HG02852 (cell line): ENCODE measurements at regions not wholly inside any gene's neighbourhood (a gene's known extent, or its start where the extent isn't known, plus 50 kb on each side); places are given as distances from the start of the nearest gene placed in this dataset.
A peak's percentile ranks its signal among the peaks of the same experiment; 100 is the strongest.
"Not testable (repeated sequence)": the region's sequence is repeated elsewhere in the genome, so short reads cannot be mapped to it uniquely, and the experiment has no call there.

ENCODE experiments used
- ATAC-seq: cut with Tn5 transposase; IDR thresholded peaks from one replicate; pipeline ENCODE4 v1.9.1; 2021; ENCODE audit warnings: mild to moderate bottlenecking, moderate library complexity; ENCODE audit not compliant: unreplicated experiment

DNA sequence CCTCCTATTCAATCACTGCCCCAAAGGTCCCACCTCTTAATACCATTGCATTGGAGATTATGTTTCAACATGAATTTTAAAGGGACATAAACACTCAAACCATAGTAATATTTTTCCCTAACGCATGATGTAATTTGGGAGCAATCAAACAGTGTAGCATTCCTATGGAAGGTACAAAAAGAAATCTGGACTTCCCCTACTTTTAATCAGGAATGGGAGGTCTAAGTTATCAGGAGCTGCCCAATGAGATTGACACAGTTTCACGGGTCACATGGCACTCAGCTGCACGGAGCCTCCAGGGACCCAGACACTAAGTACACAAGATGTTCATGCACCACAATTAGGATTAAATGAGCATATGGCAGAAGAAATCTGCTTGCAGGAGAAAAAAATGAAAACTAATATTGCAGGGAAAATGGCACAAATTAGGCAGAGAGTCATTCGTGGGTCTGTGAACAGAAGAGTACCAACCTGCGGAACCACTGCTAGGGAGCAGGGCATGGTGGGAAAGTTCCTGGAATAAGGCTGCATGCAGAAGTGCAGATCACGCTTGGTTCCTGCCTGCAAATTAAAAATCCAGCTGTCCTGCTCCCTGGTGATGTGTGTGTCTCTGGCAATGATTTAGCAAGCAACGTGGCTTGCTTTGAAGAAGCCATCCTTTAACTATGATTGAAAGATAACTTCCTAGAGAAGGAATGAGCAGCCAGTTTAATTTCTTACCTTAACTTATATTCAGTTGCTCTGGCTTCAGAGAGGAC, 326.6 kb upstream of the ID2 start:
- ATAC-seq: no peak

DNA sequence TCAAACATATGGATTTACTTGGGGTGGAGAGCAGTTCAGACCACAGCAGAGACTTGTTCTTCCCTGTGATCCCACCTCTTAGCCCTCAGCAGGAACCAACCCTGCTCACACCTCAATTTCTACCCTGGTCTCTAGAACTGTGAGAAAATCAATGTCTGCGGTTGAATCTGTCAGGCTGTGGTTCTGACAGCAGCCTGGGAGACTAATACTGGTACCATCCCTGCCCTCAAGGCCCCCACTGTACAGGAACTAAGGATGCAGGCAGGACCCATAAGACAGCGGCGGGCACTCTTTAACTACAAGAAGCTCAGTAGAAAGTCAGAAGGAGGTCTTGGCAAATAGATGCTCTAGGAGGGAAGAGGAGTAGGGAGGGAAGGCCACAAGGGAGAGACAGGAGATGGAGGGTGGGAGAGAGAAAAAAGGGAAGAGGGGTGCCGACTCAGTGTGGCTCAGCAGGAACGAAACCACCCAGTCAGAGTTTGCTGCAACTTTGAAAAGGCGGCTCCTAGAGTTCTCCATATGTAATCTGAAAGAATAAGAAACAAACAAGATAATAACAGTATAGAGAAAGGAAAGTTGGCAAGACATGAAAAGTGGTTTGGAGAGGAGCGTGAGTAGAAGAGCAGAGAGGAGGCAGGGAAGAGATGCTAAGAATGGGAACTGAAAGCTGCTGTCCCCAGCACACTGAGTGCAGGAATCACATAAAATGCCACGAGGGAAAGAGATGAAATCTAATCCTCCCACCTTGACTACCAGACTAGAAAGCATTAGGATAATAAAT, 323.9 kb upstream of the ID2 start:
- no peak for ATAC-seq

DNA sequence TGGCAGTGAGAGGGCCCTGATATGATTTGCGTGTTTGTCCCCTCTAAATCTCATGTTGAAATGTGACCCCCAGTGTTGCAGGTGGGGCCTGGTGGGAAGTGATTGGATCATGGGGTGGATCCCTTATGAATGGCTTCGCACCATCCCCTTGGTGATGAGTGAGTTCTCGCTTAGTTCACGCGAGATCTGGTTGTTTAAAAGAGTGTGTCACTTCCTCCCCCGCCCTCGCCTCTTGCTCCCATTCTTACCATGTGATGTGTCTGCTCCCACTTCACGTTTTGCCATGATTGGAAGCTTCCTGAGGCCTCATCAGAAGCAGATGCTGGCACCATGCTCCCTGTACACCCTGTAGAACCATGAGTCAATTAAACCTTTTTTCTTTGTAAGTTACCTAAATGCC, 319.9 kb upstream of the ID2 start:
- no peak for ATAC-seq

DNA sequence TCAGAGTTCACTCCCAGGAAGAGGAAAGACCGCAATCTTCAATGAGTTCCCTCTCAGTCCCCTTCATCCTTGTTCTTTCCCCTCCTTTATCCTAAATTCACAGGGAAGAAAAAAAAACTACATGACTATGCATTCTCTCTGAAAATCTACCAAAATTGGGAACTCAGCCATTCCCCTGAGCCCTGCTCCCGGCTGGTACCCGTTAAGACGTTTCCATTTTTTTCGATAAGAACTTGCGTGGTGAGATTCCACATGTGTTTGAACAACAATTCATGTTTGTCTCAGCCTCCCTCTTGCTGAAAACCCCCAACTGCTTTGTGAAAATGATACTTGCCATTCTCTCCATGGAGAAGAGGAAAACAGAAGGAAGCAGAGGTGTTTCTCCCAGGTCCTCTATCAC, 318.7 kb upstream of the ID2 start:
- no peak for ATAC-seq

DNA sequence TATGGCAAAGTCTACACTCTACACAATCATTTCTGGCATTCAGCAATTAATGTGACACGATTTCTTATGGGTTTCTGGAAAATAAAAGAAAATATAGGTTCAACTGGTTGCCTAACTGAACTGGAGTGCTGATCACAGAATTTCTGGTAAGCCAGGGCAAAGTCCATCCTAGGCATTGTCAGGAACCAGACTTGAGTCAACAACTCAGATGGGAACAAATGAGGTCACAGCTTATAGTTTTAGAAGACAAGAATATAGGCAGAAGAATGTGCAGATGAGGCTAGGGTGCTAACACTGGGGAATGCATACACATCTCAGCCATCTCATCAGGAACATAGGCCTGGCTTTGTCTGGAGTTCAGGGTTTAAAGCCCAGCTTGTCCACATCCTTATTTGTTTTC, 317.2 kb upstream of the ID2 start:
- ATAC-seq: no peak

DNA sequence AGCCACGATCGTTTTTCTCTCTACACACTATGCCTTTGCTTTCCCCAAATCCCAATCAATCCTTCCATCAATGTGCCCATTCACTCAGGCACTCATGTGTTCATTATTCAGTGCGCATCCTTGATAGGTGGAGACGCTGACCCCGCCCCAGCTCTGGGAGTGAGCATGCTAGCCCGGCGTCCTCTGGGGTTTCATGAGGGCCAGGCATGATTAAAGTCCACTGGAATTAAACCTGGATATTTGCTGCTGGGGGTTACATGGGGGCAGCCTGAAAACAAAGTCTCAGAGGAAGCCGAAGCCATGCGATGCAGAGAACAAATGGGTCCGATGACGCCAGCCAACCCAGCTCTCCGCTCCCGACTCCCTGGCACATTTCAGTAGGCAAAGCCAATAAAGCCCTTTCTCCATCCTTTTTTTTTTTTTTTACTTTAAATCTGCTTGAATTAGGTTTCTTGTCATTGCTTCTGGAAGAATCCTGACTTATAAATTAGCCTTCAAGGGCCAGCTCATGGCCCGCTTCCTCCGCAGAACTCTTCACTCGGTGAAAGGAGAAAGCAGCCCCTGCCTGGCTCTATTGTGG, 316.4 kb upstream of the ID2 start:
- ATAC-seq: no peak

DNA sequence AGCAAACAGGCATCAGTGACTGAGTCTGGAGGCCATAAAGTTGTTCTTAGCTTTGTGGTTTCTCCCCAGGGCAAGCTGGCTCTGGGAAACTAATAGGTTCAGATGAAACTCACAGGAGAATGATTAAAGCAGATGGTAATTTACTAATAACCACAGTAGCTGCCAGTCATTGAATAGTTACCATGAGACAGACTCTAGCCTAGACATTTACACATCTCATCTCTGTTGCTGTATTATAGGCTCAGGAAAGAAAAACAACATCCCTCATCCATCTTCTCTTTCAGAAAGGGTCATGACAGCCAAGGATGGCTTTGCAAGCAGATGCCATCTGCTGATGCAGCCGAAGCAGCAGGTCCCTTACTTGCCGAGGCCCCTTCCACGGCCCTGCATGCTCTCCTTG, 314.0 kb upstream of the ID2 start:
- ATAC-seq: no peak

DNA sequence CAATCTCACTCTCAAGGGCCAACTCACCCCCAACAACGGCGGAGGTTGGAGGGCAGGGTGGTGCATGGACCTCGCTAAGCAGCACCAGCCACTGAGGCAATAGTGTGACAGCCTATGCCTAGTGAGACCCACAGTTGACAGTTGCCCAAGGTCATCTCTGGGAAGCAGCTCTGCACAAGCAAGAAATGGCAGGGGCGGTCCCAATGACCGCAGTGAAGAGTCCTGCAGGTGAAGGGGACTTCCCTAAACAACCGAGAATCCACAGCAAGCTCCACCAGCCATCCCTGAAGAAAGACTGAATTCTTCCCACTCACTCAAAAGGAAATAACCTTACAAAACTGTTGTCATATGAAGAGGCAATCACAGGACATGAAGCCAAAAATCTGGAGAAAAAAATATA, 313.4 kb upstream of the ID2 start:
- peak; percentile 93 for ATAC-seq

DNA sequence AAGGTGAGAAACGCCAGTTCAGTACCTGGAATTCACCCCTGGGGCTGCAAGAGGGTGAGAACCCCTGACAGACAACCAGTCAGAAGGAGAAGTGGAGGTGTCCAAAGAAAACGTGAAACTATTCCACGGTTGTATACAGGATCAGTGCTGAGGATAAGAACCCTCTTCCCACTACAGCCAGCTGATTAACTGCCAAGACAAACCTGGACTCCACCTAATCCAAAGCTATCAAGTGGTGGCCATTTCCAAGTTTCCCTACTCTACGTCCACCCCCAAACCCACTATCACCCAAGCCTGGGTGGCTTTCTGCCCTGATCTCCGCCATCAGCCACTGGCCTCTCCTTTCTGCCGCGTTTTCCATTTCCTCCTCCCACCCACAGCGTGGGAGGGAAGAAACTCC, 312.3 kb upstream of the ID2 start:
- ATAC-seq: no peak

DNA sequence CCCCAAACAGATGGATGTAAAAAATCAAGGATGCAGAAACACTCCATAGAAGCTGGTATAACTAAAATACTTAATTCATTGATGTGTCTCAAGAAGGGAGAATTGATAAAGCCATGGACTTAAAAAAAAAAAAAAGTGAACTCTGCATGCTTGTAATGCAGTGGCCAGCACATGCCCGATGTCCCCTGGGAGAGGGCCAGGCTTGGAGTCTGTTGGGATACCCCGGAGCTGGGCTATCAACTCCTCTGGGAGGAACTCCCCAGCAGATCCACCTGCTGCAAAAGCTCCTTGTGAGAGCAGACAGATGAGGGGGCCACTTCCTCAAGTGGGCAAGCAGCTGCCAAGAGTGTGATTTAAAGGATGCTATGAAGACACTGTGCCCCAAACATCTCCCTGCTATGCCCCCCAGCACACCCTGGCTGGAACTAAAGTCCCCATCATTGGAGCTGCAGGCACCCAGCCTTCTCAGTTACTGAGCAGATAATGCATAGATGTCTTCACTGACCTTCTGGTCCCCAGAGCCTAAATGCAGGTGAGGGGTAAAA, 311.5 kb upstream of the ID2 start:
- no peak for ATAC-seq

DNA sequence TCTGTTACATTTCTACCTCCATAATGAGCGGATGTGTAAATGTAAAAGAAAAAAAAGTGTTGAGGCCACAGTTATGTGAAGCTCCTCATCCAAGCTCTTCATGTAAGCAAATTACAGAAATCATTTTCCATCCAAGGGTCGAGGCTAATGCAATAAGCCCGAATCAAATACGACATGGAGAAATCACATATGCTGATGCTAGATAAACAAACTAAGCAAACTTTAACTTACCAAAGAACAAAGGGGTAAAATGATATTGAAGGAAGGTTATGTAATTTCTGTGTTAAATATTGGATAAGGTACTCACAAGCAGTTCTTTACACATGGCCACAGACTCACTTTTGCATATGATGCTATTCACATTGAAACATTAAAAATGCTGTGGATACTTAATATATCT, 310.2 kb upstream of the ID2 start:
- no peak for ATAC-seq

DNA sequence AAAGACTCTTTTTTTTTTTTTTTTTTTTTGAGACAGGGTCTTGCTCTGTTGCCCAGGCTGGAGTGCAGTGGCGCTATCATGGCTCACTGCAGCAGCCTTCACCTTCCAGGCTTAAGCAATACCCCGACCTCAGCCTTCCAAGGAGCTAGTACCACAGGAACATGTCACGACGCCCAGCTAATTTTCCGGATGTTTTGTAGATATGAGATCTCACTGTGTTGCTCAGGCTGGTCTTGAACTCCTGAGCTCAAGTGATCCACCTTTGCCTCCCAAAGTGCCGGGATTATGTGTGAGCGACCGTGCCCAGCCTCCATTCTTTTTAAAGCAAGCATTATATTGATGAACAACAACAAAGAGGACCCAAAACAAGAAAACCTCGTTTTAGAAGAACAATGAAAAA, 307.1 kb upstream of the ID2 start:
- no peak for ATAC-seq

DNA sequence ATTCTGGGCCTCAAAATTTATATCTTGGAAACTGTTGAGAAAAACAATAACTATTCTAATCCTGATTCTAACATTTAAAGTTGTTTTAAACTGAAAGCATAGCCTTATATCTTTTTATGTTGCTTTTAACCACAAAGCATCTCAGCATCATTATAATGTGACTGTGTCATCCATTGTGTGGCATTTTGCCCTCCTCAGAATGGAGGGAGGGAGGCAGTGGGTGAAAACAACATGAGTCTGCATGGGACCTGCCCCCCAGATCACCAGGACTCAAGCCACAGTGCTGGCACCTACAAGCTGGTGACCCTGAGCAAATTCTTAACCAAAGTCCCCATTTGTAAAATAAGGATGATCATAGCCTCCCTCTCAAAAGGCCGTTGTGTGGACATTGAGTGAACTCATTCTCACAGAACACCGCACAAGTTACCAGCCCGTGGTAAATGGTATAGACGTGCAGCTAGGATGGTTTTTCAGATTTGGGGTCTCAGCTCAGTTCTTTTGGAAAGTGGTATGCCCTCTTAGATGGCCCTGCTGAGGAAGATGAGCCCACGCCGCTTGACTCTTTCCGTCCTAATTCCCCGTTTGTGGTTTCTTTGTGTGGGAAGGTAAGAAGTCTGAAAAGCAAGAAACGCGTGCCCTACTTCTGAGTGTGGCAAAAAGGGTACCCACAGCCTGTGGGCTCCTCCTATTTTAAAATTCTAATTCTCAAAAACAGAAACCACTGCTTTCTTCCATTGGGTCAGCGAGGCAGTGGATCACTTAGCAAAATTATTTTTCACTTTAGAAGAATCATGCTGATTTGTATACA, 305.0 kb upstream of the ID2 start:
- no peak for ATAC-seq

DNA sequence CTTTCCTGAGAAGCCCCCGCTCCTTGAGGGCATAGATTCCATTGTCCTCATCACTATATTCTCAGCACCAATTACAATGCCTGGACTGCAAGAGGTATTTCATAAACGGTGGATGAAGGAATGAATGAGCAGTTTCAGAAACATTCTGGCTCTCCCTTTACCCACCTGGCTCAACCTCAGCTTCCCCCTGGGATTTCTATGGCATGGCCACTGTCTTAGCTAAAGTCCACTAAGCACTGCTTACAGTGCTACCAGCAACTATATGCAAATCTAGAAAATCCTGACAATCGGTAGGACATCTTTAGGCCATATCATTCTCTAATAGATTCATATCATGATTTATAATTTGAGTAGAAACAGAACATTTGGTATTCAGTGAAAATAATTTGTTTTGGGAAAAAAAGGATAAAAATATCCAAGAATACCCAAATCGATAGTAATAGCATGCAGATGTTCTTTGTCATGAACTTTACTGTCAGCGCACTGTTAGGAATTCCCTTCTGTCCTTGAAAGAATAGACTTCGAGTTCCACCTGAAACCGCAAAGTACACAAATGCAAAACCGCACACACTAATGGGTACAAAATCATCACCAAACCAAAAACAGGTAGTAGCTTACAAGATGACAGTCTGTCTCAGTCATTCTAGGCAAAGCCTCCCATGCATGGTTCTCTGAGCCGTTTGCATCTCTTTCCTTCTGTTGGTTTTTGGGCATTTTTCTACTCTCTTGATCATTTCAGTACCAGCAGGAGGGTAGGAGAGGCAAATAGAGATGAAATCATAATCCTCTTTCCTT, 303.6 kb upstream of the ID2 start:
- peak; percentile 72 for ATAC-seq

DNA sequence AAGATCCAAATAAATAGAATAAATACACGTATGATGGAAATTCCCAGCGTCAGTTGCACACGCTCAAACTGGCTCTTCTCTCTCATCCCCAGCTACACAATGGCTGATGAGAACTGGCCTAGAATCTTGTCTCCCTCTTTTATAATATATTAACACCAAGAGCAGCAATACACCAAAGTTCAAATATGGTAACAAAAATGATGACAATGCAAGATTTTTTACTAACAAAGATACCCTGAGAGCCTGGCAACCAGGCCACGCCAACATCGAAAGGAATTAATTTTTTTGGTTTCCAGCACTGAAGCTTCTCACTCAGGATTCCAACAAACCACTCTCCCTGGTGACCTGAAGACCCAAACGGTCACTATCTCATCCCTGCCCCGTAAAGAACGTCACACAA, 302.7 kb upstream of the ID2 start:
- no peak for ATAC-seq

DNA sequence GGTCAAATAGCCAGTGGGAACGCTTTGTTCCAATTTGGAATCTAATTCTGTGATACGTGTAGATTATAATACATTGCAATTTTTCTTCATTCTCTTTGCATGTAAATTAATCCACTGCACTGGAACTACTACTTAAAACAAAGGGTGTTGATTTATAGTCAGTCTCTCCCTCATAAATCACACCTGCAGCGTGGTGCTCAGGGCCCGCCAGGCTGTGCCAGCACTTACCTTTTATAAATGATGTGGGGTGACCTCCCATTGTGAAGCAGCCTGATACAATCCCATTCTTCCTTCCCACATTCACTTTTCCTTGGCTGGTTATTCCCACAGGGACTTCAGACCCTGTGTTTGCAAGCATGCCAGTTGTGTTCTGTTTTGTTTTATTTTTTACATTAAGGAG, 302.3 kb upstream of the ID2 start:
- no peak for ATAC-seq

DNA sequence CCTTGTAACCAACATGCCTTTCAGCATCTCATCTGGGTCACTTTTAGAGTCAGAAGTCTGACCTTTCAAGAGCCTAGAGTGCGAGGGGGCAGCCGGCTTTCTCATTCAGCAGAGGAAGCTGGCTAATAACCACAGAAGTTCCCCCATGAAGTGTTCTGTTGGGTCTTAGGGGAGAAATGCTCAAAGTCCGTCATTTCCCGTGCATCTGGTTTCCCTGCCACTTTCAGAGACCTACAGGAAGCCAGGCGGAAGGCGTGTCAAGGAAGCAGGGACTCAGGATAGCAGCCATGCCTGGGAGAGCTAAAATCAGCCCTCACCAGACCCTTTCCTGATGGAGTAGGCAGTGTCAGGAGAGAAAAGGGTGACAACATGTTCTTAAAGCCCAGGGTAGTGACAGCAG, 301.8 kb upstream of the ID2 start:
- ATAC-seq: peak; percentile 29

DNA sequence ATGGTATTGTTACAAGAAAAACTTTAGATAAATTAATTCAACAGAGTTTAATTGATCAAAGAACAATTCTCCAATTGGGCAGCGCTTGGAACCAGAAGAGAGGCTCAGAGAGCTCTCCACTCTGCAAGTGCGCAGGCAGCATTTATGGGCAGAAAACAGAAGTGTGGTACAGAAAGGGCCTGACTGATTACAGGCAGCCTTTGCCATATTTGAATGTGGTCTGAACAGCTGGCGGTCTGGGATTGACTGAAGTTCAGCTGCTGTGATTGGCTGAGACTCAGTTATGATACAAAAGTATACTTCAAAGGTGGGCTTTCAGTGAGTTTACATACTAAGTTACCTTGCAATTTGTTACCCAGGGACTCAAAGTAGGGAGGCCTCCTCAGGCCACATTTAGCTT, 301.3 kb upstream of the ID2 start:
- ATAC-seq: peak; percentile 66

DNA sequence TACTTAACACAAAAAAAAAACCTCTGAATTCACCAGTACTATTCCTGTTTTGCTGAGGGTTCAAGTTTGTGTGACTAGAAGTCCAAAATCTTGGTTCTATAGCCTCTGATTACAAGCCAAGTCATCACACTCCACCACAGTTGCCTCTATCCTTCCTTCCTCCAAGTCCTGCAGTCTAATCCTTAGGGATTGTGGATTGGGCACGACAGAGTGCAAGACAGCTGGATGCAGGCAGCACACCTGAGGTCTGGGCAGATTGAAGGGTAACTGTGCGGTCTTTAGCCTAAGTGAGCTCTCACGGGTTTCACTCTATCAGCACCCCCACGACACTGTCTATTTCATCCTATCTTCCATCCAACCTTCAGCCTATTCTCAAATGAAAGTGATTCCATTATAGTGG, 299.4 kb upstream of the ID2 start:
- ATAC-seq: no peak

DNA sequence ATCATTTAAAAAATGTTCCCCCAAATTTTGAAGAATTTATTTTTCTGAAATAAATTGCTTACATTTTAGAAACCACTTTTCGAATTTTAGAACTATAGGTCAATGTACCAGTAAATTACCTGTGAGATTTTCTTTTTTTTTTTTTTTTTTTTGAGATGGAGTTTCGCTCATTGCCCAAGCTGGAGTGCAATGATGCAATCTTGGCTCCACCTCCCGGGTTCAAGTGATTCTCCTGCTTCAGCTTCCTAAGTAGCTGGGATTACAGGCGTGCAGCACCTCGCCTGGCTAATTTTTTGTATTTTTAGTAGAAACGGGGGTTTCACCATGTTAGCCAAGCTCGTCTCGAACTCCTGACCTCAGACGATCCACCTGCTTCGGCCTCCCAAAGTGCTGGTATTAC, 295.1 kb upstream of the ID2 start:
- not testable (repeated sequence) for ATAC-seq
